Karpas-422 (cell line): ENCODE measurements at regions not wholly inside any gene's neighbourhood (a gene's known extent, or its start where the extent isn't known, plus 50 kb on each side); places are given as distances from the start of the nearest gene placed in this dataset. TPM values are rescaled to one million over a fixed set of nuclear protein-coding genes. Genes with fewer than 3 reads are reported as not detected.

Experiments used
- DNase-seq: peaks from one replicate; pipeline ENCODE4 v3.0.0-alpha.2; 2015
- H2AFZ ChIP-seq: fragments of 200-600 bp; sonication (generic); 2 replicates; pipeline ENCODE4 v1.6.1; 2014; ENCODE audit warnings: antibody characterized with exemption, low read length, mixed read lengths
- H3K27ac ChIP-seq: fragments of 200-600 bp; sonication (generic); 2 replicates; pipeline ENCODE4 v1.5.1; 2014; ENCODE audit warnings: mild to moderate bottlenecking, low read length, moderate library complexity
- H3K27me3 ChIP-seq: fragments of 200-600 bp; sonication (generic); 2 replicates; pipeline ENCODE4 v1.6.1; 2014; ENCODE audit warnings: low read length, mixed read lengths
- H3K36me3 ChIP-seq: fragments of 200-600 bp; sonication (generic); 2 replicates; pipeline ENCODE4 v1.6.1; 2014; ENCODE audit warnings: low read length, mixed read lengths; ENCODE audit not compliant: insufficient read depth
- H3K4me1 ChIP-seq: fragments of 200-600 bp; sonication (generic); 2 replicates; pipeline ENCODE4 v1.6.1; 2014; ENCODE audit warnings: mild to moderate bottlenecking, low read length, mixed read lengths
- H3K4me2 ChIP-seq: fragments of 200-600 bp; sonication (generic); 2 replicates; pipeline ENCODE4 v1.6.1; 2014; ENCODE audit warnings: low read length, low read depth, mild to moderate bottlenecking; ENCODE audit not compliant: poor library complexity, severe bottlenecking
- H3K4me3 ChIP-seq: fragments of 200-600 bp; sonication (generic); 2 replicates; pipeline ENCODE4 v1.5.1; 2014; ENCODE audit warnings: mild to moderate bottlenecking, antibody characterized with exemption, low read length, mixed read lengths
- H3K79me2 ChIP-seq: fragments of 200-600 bp; sonication (generic); 2 replicates; pipeline ENCODE4 v1.6.1; 2014; ENCODE audit warnings: mild to moderate bottlenecking, low read length, mixed read lengths
- H3K9ac ChIP-seq: fragments of 200-600 bp; sonication (generic); 2 replicates; pipeline ENCODE4 v1.6.0; 2014; ENCODE audit warnings: low read length
- H3K9me2 ChIP-seq: fragments of 200-600 bp; sonication (generic), shearing (Covaris generic); replicated peaks from 2 replicates; pipeline ENCODE4 v1.6.0; 2014; ENCODE audit warnings: mild to moderate bottlenecking, low read length, moderate library complexity; ENCODE audit not compliant: insufficient read depth
- H3K9me3 ChIP-seq: fragments of 300-700, 200-600 bp; sonication (generic); 2 replicates; pipeline ENCODE4 v1.6.1; 2014; ENCODE audit warnings: low read length, mixed read lengths
- H4K20me1 ChIP-seq: fragments of 200-600 bp; sonication (generic); 2 replicates; pipeline ENCODE4 v1.6.1; 2014; ENCODE audit warnings: mild to moderate bottlenecking, antibody characterized with exemption, low read length, low read depth; ENCODE audit not compliant: insufficient read depth
- small RNA-seq: library from RNA; depleted of rRNA; stranded (forward); fragments of <200 nt; gene quantifications from one replicate; pipeline ENCODE3, GENCODE V24; 2014

- Histone ChIP-seq H3K9me3 (no peaks in the 10 kb centered on the region), H2AFZ (no peak overlapping the region), H3K4me1 (no peaks in the 10 kb centered on the region), H3K27ac (no peak overlapping the region), H4K20me1 (no peaks in the 10 kb centered on the region), H3K36me3 (no peaks in the 10 kb centered on the region), H3K4me3 (no peak overlapping the region), H3K9me2 (no peaks in the 10 kb centered on the region), H3K27me3 (no peaks in the 10 kb centered on the region), H3K9ac (no peak overlapping the region), H3K4me2 (no peak overlapping the region), H3K79me2 (no peaks in the 10 kb centered on the region)
- DNase-seq: no peak
Measured at GRCh38 chr11:115561116-115561515, 56.9 kb upstream of the CADM1 start.

- no peak overlapping the region for H3K9ac ChIP-seq
Measured at GRCh38 chr11:115558635-115559034, 54.4 kb upstream of the CADM1 start.

GRCh38 chr11:115557681-115558080, 53.5 kb upstream of the CADM1 start:
- Histone ChIP-seq H3K27ac (no peak overlapping the region), H2AFZ (no peak overlapping the region), H3K9me2 (no peaks in the 10 kb centered on the region), H3K27me3 (no peaks in the 10 kb centered on the region), H3K36me3 (no peaks in the 10 kb centered on the region), H3K79me2 (no peaks in the 10 kb centered on the region), H3K9me3 (no peaks in the 10 kb centered on the region), H3K9ac (no peak overlapping the region), H3K4me3 (no peak overlapping the region), H4K20me1 (no peaks in the 10 kb centered on the region), H3K4me2 (no peak overlapping the region), H3K4me1 (no peaks in the 10 kb centered on the region)
- no peak for DNase-seq

More at GRCh38 chr11:115558635-115559034, 54.4 kb upstream of the CADM1 start:
- H4K20me1 ChIP-seq: no peaks in the 10 kb centered on the region
- H3K27me3 ChIP-seq: no peaks in the 10 kb centered on the region
- no peaks in the 10 kb centered on the region for H3K79me2 ChIP-seq
- H3K27ac ChIP-seq: no peak overlapping the region
- no peak for DNase-seq
- H3K4me1 ChIP-seq: no peaks in the 10 kb centered on the region
- H3K4me2 ChIP-seq: no peak overlapping the region
- H3K4me3 ChIP-seq: no peak overlapping the region
- no peaks in the 10 kb centered on the region for H3K9me3 ChIP-seq
- no peaks in the 10 kb centered on the region for H3K36me3 ChIP-seq
- no peaks in the 10 kb centered on the region for H3K9me2 ChIP-seq
- no peak overlapping the region for H2AFZ ChIP-seq

- Histone ChIP-seq H3K27ac (no peak overlapping the region), H3K4me2 (no peak overlapping the region), H3K9me2 (no peaks in the 10 kb centered on the region), H2AFZ (no peak overlapping the region), H3K4me1 (no peaks in the 10 kb centered on the region), H4K20me1 (no peaks in the 10 kb centered on the region), H3K9ac (no peak overlapping the region), H3K9me3 (no peaks in the 10 kb centered on the region), H3K27me3 (no peaks in the 10 kb centered on the region), H3K4me3 (no peak overlapping the region), H3K36me3 (no peaks in the 10 kb centered on the region), H3K79me2 (no peaks in the 10 kb centered on the region)
- DNase-seq: no peak
Measured at GRCh38 chr11:115556984-115557383, 52.8 kb upstream of the CADM1 start.

GRCh38 chr11:115555336-115556090, 51.3 kb upstream of the CADM1 start:
- no peak overlapping the region for H3K9ac ChIP-seq
- no peak overlapping the region for H3K4me3 ChIP-seq
- no peaks in the 10 kb centered on the region for H3K4me1 ChIP-seq
- no peak for DNase-seq
- no peak overlapping the region for H2AFZ ChIP-seq
- no peaks in the 10 kb centered on the region for H3K9me2 ChIP-seq
- no peaks in the 10 kb centered on the region for H3K27me3 ChIP-seq
- H3K9me3 ChIP-seq: no peaks in the 10 kb centered on the region
- H3K79me2 ChIP-seq: no peaks in the 10 kb centered on the region
- H3K36me3 ChIP-seq: no peaks in the 10 kb centered on the region
- H3K4me2 ChIP-seq: no peak overlapping the region
- H4K20me1 ChIP-seq: no peaks in the 10 kb centered on the region
- no peak overlapping the region for H3K27ac ChIP-seq

Small RNAs in the stretch of these regions (small RNA-seq; reads per million reads assigned to genes)
- gene AP000770.2 (not detected), gene RF01210 (0.20 reads per million), gene RPL12P46 (not detected)
